Vagina (tissue), 2 donors: ENCODE measurements at regions not wholly inside any gene's neighbourhood (a gene's known extent, or its start where the extent isn't known, plus 50 kb on each side); places are given as distances from the start of the nearest gene placed in this dataset.

ENCODE experiments used
- POLR2A ChIP-seq, 2 donors: fragments of 450-650 bp; IDR thresholded peaks; one replicate each; pipeline ENCODE4 v1.6.1; 2017; ENCODE audit warnings: antibody characterized with exemption in 2 of 2, mild to moderate bottlenecking in 2 of 2, moderate library complexity in 2 of 2
- POLR2AphosphoS5 ChIP-seq, 2 donors: sonication (generic); formaldehyde crosslinking; IDR thresholded peaks; one replicate each; pipeline ENCODE4 v1.9.0; 2017; ENCODE audit warnings: antibody characterized with exemption in 2 of 2, mild to moderate bottlenecking in 2 of 2, low read depth in 1 of 2; ENCODE audit not compliant: insufficient read depth in 1 of 2
- TF ChIP-seq, protein P1 (sequence below), 3 experiments: fragments of 450-650 bp in 2 of 3; fragments of 200-600 bp in 1 of 3; sonication (generic) in 1 of 3; IDR thresholded peaks; one replicate each; pipeline ENCODE4 v1.5.1; 2017 to 2019; ENCODE audit warnings: antibody characterized with exemption in 3 of 3, mild to moderate bottlenecking in 2 of 3, moderate library complexity in 2 of 3

DNA sequence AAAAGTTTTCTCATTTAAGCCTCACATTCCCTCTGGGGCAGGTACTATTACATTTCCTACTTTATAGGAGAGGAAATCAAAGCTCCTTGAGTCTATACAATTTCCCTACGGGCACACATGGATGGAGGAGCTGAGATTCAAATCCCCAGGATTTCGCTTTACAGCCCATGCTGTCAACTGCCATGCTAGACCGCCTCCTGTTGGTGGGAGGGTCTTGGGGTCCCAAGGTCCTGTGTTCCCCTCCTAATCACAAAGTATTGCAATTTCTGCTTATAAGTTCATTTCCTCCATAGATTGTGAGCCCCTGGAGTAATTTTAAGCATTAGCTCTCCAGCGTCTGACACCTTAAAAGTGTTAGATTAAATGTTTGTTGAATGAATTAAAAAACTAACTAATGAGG lies 95.9 kb upstream of the SMARCA2 start:
- TF ChIP-seq, protein P1, sequence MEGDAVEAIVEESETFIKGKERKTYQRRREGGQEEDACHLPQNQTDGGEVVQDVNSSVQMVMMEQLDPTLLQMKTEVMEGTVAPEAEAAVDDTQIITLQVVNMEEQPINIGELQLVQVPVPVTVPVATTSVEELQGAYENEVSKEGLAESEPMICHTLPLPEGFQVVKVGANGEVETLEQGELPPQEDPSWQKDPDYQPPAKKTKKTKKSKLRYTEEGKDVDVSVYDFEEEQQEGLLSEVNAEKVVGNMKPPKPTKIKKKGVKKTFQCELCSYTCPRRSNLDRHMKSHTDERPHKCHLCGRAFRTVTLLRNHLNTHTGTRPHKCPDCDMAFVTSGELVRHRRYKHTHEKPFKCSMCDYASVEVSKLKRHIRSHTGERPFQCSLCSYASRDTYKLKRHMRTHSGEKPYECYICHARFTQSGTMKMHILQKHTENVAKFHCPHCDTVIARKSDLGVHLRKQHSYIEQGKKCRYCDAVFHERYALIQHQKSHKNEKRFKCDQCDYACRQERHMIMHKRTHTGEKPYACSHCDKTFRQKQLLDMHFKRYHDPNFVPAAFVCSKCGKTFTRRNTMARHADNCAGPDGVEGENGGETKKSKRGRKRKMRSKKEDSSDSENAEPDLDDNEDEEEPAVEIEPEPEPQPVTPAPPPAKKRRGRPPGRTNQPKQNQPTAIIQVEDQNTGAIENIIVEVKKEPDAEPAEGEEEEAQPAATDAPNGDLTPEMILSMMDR (IDR thresholded peaks at IDR 0.05): no peak
- TF ChIP-seq POLR2A (IDR thresholded peaks at IDR 0.05) (no peak), POLR2AphosphoS5 (IDR thresholded peaks at IDR 0.05; ENCODE audit: insufficient read depth in 1 of 2, low read depth in 1 of 2) (no peak)
